ENCODE measurements at regions not wholly inside any gene's neighbourhood (a gene's known extent, or its start where the extent isn't known, plus 50 kb on each side); places are given as distances from the start of the nearest gene placed in this dataset.

DNA sequence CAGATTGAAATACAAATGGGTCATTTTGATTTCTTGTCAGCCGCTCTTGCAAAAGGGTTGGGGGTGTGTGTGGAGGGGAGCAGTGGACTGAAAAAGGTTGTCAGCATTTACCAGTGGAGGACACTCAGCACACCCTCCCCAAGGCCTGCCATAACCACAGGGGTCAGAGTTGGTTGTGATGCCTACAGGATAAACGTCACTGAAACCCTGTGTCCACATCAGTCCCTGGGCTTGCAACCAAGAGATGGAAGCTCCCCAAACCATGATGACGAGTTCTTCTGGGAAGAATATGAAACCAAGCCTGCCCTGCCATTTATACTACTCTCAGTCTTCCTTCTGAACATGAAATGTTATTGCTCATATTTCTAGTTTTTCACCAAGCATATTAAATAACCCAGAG, 54.0 kb upstream of the UMPS start:
- H3K9ac ChIP-seq (ENCODE audit: low read depth, low read length, poor library complexity, severe bottlenecking), result no peak overlapping the region
- H4K20me1 ChIP-seq (ENCODE audit: insufficient read depth, low read length, poor library complexity, severe bottlenecking), result no peaks in the 10 kb centered on the region
- no peaks in the 10 kb centered on the region for H3K9me3 ChIP-seq (ENCODE audit: insufficient read depth, low read depth, low read length)
- no peaks in the 10 kb centered on the region for H3K79me2 ChIP-seq (ENCODE audit: insufficient read depth, low read length)
- no peak overlapping the region for H3K4me2 ChIP-seq (ENCODE audit: low read depth, low read length, poor library complexity, severe bottlenecking)
- H3K9me2 ChIP-seq (replicated peaks; ENCODE audit: low read depth, low read length), result no peaks in the 10 kb centered on the region
- H2AFZ ChIP-seq (ENCODE audit: low read length), result no peak overlapping the region
- no peaks in the 10 kb centered on the region for H3F3A ChIP-seq (ENCODE audit: low read depth)
- H3K4me3 ChIP-seq (ENCODE audit: low read length, poor library complexity, severe bottlenecking), result no peak overlapping the region
- no peaks in the 10 kb centered on the region for H3K36me3 ChIP-seq (ENCODE audit: insufficient read depth, low read length)
- H3K4me1 ChIP-seq (ENCODE audit: insufficient read depth, low read length, poor library complexity, severe bottlenecking), result peaks cover 4% of the 10 kb centered on the region
- TF ChIP-seq, protein P1, sequence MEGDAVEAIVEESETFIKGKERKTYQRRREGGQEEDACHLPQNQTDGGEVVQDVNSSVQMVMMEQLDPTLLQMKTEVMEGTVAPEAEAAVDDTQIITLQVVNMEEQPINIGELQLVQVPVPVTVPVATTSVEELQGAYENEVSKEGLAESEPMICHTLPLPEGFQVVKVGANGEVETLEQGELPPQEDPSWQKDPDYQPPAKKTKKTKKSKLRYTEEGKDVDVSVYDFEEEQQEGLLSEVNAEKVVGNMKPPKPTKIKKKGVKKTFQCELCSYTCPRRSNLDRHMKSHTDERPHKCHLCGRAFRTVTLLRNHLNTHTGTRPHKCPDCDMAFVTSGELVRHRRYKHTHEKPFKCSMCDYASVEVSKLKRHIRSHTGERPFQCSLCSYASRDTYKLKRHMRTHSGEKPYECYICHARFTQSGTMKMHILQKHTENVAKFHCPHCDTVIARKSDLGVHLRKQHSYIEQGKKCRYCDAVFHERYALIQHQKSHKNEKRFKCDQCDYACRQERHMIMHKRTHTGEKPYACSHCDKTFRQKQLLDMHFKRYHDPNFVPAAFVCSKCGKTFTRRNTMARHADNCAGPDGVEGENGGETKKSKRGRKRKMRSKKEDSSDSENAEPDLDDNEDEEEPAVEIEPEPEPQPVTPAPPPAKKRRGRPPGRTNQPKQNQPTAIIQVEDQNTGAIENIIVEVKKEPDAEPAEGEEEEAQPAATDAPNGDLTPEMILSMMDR (conservative IDR thresholded peaks at IDR 0.05; ENCODE audit: low read length), result no peak
- TF ChIP-seq EZH2phosphoT487 (IDR thresholded peaks at IDR 0.05; ENCODE audit: borderline replicate concordance), result no peak
- H3K27me3 ChIP-seq (ENCODE audit: insufficient read depth, low read length, poor library complexity, severe bottlenecking), result no peaks in the 10 kb centered on the region

DNA sequence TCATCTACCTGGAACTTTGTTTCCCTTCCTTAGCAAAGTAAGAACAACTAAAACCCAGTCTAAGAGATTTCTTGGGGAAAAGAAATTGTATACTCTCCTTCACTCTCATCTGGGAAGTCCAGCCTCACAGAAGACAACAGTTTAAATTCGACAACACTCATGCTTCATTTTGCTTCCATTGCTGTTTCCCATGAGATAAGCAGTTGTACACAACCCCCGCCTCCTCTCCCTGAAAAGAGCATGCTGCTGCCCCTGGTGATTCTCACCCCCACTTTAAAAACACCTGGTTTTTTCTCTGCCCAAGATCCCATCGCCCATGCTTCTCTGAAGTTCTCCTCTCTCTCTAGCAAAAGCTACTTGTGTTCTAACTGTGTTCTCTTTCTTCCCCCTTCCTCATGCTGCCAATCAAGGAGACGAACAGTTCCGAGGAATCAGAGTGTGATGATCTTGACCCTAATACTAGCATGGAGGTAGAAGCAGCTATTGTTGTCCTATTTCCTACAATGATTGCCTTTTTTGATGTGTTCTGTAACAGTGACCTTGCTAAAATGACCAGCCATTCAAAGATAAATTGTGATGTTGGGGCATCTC, 51.1 kb upstream of the UMPS start:
- H3K9ac ChIP-seq (ENCODE audit: low read depth, low read length, poor library complexity, severe bottlenecking), result no peak overlapping the region
- H3K4me2 ChIP-seq (ENCODE audit: low read depth, low read length, poor library complexity, severe bottlenecking), result no peak overlapping the region
- no peaks in the 10 kb centered on the region for H3K27me3 ChIP-seq (ENCODE audit: insufficient read depth, low read length, poor library complexity, severe bottlenecking)
- no peak overlapping the region for H3K4me3 ChIP-seq (ENCODE audit: low read length, poor library complexity, severe bottlenecking)
- no peaks in the 10 kb centered on the region for H3K9me2 ChIP-seq (replicated peaks; ENCODE audit: low read depth, low read length)
- no peak for TF ChIP-seq EZH2phosphoT487 (IDR thresholded peaks at IDR 0.05; ENCODE audit: borderline replicate concordance)
- TF ChIP-seq, protein P1 (conservative IDR thresholded peaks at IDR 0.05; ENCODE audit: low read length), result no peak
- H3K36me3 ChIP-seq (ENCODE audit: insufficient read depth, low read length), result no peaks in the 10 kb centered on the region
- no peaks in the 10 kb centered on the region for H3K79me2 ChIP-seq (ENCODE audit: insufficient read depth, low read length)
- H3K4me1 ChIP-seq (ENCODE audit: insufficient read depth, low read length, poor library complexity, severe bottlenecking), result no peaks in the 10 kb centered on the region
- H3F3A ChIP-seq (ENCODE audit: low read depth), result no peaks in the 10 kb centered on the region
- H2AFZ ChIP-seq (ENCODE audit: low read length), result no peak overlapping the region
- H3K9me3 ChIP-seq (ENCODE audit: insufficient read depth, low read depth, low read length), result no peaks in the 10 kb centered on the region
- H4K20me1 ChIP-seq (ENCODE audit: insufficient read depth, low read length, poor library complexity, severe bottlenecking), result no peaks in the 10 kb centered on the region

Data from Loucy (cell line).